HG03095 (cell line): ENCODE measurements at regions not wholly inside any gene's neighbourhood (a gene's known extent, or its start where the extent isn't known, plus 50 kb on each side); places are given as distances from the start of the nearest gene placed in this dataset.
"Not testable (repeated sequence)": the region's sequence is repeated elsewhere in the genome, so short reads cannot be mapped to it uniquely, and the experiment has no call there.

Experiments used
- ATAC-seq: cut with Tn5 transposase; IDR thresholded peaks from one replicate; pipeline ENCODE4 v1.9.1; 2021; ENCODE audit warnings: moderate library complexity; ENCODE audit not compliant: unreplicated experiment

DNA sequence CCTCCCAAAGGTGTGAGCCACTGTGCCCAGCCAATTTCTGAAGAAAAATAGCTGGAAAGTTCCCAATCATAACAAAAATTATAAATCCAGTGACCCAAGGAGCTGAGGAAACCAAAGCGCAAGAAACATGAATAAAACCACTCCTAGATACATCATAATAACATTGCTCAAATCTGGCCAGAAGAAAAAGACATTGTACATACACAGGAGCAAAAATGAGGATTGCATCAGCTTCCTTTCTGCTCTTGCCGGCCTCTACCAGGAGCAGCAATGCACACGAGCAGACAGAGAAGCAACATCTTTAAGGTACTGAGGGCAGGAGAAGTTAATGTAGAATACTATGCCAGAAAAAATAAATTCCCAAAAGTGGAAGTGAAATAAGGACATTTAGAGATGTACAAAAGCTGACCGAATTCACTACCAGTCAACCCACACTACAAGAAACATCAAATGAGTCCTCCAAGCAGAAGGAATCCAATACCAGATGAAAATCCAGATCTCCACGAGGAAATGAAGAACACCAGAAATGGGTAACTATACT, 127.0 kb upstream of the NBPF11 start:
- not testable (repeated sequence) for ATAC-seq

DNA sequence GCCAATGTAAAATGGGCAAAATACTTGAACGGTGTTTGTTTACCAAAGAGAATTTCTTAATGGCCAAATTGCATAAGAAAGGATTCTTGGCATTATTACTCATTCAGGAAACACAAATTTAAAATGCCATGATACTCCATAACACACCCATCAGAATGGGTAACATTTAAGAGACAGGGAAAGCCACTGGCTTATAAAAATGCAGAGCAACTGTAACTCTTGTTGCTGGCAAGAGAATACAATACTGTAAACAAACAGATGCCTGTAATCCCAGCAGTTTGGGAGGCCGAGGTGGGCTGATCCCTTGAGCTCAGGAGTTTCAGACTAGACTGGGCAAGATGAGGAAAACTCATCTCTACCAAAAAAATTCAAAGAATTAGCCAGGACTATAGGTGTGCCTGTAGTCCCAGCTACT, 125.8 kb upstream of the NBPF11 start:
- ATAC-seq, result not testable (repeated sequence)

DNA sequence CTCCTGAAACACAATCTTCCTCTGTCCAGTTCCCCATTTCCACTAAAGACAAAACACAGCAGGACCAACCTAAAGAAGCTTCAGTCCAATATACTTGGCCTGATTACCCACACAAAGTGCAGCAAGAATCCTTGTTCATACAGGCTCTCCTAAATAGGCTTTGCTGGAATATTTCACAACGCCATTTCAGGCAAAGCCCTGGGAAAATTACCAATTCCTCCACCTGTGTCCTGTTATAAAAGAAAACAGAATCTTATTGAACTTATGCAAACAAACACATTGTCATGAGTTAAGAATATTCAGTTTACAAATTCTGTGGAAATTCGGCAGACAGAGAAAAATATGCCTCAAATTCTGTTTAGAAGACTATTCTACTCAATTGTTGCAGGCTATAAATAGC, 115.0 kb upstream of the NBPF11 start:
- not testable (repeated sequence) for ATAC-seq

DNA sequence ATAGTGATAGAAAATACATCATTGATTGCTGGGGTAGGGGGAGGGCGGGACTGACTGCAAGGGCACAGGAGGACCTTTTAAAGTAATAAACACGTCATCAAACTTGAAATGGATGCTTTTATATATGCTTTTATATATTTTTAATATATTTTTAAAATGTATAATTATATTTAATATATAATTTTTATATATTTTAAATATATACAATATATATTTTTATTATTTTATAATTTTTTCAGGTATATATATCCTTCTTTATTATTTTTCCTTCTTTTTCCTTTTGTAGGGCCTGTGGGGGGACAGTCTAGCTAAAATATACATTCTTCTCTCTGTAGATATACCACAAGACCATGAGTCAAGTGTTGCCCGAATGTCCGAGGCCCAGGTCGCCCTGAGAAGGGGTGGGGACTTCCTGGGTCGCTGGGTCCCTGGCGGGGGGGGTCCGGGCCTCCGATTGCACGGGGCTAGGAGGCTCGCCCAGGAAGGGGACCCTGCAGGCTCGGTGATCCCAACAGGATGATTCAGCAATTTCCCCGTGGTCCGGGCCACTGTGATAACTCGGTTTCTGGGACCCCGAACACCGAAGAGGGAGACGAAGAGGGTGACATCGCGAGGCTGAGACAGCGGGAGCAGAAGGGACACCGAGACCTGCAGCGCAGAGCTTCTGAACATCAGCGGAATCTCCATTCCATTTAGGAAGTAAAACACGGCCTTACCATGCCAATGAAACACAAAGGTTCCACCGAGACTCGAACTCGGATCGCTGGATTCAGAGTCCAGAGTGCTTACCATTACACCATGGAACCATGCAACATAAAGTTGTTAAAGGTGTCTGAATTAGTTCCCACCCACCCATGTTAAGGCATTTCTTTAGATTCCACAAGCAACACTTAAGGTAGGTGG, 112.5 kb upstream of the NBPF11 start:
- no peak for ATAC-seq

DNA sequence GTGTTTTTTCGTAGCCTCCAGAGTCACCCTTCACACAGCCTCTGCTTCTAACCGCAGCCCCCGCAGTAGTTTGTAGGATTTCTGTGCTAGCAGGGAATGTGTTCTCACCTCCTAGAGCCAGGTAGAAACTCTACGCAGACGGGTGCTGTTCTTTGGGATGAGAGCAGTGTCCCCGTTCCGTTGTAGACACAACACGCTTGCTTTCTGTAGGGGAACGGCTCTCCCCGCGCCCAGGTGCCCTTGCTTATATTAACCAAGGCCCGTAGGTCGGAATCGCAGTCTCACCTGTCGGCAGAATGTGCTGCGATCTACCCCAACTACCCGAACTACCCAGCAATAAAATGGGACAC, 111.8 kb upstream of the NBPF11 start:
- no peak for ATAC-seq

DNA sequence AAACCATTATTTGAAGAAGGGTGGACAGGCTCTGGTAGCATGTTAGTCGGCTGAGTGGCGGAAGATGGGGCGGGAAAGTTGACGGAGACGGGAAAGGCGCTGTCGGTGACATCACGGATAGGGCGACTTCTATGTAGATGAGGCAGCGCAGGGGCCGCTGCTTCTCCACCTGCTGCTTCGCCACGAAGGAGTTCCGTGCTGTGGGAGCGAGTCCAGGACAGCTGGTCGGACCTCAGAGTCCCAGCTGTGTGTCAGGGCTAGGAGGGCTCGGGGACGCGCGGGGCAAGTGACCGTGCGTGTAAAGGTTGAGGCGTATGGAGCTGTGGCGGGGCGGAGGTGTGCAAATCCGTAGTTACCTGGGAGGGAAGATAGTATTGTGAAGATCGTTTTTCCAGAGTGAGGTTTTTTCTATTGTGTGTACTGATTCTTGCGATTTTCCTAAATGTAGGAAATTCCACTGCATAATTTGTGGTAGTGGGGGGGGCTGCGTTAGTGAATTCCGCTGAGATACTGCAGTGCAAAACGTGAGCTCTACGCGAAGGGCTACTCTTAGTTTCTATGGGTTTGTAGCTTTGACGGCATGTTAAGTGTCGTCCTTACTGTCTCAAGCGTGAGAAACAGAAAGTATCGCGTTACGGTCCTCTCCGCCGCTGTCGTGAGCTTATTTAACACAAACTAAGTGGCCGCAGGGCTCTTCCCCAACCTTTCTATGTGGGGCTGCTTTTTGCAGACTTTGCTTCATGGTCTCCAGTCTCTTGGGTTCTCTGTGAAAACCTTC, 111.2 kb upstream of the NBPF11 start:
- ATAC-seq, result no peak

DNA sequence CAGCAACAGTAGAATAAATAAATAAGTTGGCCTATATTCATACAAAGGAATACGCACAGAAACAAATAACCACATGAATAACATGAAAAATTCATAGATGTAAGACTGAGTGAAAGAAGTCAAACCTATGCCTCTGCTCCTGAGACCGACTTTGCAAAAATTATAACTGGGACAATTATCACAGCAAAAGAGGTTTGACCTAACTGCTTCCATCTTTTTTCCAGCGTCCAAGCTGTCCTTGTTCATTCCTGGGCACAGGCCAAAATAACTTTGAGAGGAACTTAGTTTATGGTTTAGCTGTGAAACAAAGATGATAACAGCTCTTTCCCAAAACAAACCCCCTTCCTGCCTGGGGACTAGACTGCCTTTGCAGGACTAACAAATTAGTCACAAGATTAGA, 109.6 kb upstream of the NBPF11 start:
- not testable (repeated sequence) for ATAC-seq

DNA sequence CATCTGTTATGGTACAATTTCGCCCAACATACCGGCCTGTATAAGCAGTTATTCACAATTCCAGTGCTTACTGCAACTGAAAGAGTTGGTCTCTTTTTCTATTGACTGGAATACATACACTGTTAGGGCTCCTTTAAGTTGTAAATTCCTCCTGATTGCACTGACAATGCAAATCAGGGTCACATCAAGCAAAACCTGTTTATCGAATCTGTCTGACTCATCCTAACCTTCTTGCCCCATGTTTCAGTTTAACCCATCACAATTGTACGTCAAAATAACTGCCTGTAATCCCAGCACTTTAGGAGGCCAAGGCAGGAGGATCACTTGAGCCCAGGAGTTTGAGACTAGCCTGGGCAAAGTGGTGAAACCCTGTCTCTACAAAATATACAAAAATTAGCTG, 105.8 kb upstream of the NBPF11 start:
- not testable (repeated sequence) for ATAC-seq

DNA sequence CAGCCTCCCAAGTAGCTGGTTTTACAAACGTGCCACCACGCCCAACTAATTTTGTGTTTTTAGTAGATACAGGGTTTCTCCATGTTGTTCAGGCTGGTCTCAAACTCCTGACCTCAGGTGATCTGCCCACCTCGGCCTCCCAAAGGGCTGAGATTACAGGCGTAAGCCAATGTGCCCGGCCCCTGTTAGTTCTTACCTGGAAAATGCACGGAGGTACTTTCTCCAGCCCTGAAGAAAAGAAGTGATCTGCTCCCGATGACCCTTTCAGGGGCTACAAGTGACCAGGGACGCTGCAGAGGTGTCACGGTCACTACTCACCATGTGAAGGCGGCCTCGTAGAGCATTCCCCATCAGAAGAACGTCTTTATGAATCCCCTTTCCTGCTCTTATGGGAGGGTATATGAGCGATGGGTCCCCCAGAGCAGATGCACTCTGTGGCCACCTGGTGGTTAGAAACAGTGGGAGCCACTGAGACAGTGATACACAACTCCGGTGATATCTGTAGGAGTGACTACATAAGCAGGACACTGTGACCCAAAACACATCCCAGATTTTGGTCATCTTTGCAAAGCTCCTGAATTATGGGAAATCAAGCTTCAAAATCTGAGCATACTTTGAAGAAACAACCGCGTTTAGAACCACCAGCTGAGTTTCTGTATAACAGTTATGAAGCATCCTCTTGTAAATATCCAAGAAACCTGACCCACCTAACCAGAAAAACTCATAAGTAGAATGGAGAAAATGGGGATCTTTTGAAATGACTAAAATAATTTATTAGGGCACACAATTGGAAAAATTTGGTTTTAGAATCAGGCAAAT, 102.7 kb upstream of the NBPF11 start:
- not testable (repeated sequence) for ATAC-seq

DNA sequence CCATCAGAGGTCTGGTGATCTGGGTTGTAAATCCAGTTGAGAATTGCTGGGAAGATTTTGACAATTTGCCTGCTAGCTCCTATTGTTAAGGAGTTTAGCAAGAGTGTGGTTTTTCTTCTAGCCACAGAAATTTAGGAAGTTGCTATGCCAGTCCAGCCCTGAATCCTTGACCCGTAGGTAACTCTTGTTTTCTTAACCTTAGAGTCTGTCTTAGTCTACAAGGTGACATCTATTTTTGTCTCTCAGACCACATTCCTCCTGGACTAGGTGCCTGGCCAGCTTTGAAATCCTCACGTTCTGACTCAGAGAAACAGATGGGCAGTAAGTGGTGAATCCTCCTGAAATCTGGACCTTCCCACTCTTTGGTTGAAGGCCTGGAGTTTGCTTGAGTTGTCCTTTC, 101.7 kb upstream of the NBPF11 start:
- ATAC-seq, result not testable (repeated sequence)

DNA sequence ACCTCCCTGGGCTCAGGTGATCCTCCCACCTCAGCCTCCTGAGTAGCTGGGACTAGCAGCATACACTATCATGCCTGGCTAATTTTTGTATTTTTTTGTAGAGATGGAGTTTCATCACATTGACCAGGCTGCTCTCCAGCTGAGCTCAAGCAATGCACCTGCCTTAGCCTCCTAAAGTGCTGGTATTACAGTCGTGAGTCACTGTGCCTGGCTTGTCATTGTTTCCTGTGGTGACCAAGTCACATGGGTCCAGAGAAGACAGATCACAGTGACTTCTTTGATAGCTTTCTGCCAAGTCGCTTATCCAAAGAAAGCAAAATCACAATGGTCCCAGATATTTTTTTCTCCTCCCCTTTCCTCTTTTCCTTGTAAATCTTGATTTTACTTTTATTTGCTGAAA, 96.7 kb upstream of the NBPF11 start:
- not testable (repeated sequence) for ATAC-seq

DNA sequence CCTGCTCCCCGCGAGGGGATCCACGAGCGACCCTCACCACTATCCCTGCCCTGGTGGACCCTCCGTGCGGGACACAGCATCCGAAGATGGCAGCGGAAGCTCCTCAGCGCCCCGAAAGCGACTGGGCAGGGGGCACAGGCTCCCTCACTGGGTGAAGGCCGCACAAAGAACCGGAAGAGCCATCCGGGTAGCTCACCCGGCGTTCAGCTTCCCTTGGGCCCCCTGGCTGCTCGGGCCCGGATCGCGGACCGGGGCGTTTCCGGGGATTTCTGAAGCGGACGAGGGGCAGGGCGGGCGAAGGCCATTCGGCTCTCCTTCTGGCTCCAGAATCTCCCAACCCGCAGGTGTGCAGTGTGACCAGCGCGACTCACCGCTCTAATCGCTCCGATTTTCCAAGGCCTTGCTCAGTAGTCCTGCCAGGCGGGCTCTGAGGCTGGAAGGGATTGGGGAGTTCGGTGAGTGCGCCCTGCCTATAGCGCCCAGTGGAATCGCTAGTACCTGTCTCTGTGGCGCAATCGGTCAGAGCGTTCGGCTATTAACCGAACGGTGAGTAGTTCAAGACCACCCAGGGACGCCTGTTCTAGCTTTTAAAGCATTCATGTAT, 94.3 kb upstream of the NBPF11 start:
- ATAC-seq, result not testable (repeated sequence)

DNA sequence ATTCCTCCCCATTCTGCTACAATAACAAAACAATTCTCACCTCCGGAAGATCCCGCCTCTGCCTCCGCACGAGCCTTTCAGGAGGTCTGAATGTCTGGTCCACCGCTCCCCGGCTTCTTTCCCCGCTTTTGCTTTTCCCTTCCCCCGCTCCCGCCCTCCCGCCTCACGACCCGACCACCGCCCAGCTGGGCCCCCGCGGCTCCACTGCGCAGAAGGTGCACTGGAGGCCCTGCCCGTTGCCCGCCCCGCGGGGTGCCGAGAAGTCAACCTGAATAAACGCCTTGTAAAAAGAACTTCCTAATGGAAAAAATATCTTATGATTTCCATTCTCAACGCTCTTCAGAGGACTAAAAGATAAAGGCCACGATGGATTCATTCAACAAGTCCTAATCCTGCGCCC, 93.8 kb upstream of the NBPF11 start:
- not testable (repeated sequence) for ATAC-seq

DNA sequence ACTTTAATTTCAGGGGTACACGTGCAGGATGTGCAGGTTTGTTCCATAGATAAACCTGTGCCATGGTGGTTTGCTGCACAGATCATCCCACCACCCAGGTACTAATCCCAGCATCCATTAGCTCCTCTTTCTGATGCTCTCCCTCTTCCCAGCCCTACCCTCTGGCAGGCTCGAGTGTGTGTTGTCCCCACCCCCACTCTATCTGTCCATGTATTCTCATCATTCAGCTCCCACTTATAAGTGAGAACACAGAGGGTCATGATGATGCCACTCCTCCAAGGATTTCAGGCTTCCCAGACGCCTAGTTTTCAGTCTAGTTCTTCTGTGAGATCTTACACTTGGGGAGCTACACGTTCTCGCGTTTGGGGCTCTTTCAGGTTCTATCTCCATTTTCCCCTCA, 93.4 kb upstream of the NBPF11 start:
- ATAC-seq, result not testable (repeated sequence)

DNA sequence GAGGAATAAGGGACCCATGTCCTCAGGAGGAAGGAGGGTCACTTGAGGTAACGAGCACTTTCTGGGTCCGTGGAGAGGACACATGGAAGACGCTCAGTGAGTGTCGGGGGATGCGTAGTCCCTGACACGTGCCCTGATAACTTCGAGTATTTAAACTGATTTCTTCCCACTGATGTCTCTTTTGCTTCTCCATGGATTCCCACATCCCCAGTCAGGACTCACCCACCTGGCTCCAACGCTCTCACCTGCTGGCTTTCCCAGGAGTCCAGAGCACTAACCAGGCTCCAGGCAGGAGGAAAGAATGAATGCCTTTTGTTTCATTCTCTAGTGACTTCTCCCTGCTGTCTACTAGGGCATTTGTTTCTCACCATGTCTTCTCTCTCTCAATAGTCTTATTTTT, 81.2 kb upstream of the NBPF11 start:
- ATAC-seq, result not testable (repeated sequence)

DNA sequence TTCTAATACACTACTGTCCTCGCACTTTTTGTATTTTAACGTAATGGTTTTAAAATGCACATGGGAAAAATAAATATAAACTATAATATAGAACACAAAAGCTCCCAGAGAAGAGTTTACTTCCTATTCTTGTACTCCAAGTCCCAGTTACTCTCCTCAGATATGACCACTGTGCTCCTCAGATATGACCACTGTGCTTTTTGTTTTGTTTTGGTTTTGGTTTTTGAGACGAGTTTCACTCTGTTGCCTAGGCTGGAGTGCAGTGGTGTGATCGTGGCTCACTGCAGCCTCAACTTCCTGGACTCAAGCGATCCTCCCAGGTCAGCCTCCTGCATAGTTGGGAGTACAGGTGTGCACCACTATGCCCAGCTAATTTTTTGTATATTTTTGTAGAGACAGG, 76.8 kb upstream of the NBPF11 start:
- not testable (repeated sequence) for ATAC-seq

DNA sequence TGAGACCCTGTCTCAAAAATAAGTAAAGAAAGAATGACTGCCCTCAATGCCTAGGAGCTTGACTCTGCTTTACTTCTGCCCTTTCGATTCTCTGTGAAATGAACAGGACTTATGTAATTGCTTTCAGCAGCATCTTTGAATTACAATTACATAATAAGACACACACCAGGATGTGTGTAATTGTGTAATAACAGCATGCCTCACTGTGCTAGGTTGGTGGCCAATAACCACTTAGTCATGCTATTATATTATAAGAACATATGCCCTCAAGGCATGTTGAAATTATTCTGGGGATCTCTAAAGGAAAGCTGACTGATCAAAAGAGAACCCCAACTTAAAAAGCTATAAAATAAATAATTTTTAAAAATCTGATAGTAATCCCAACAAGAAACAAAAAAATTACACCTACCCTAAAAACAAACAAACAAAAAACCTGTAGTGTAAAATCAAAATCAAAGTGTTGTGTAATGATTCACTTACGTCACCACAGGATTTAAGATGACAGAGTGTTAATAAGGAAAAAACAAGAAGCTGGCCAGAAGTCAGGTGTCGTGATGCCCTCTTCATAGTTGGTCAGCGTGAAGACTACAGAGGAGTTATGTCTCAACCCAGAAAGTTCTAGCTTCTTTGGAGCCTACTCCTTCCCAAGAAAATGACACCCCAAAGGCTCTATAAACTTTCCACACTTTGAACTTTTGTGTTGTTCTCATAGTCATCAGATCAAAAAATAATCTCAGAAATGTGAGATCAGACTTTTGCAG, 70.5 kb upstream of the NBPF11 start:
- ATAC-seq, result not testable (repeated sequence)

DNA sequence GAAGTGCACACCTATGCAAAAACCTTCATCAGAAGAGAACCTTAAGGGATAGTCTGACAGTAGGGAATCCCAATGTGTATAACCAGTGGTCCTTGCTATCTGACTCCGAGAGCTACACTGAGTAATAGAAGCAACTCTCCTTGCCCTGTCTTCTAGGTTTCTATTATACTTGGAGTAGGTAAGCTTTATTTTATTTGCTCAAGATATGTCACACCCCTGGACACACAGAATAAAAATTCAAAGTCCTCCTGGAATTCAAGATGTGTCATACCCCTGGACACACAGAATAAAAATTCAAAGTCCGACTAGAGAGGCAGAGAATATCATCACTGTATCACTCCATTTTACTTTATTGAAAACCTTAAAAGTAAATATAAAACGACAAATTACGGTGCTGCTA, 69.5 kb upstream of the NBPF11 start:
- not testable (repeated sequence) for ATAC-seq

DNA sequence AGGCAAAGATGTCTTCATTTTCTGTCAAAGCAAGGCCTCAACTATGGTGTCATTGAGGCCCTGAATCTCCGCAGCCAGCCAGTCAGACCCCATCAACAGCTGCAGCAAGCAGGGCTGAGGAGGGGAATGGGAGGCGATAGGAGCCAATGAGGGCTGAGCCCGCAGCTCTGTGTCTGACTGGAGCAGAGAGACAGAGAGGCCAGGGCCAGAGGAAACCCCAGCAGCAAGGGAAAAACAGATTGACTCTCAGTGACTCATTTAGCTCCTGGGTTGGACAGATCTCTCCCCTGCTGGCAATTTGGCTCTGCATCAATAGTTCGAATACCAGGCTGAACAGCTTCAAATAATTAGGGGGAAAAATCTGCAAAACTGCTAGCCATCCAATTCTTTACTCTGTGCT, 67.1 kb upstream of the NBPF11 start:
- ATAC-seq, result not testable (repeated sequence)

DNA sequence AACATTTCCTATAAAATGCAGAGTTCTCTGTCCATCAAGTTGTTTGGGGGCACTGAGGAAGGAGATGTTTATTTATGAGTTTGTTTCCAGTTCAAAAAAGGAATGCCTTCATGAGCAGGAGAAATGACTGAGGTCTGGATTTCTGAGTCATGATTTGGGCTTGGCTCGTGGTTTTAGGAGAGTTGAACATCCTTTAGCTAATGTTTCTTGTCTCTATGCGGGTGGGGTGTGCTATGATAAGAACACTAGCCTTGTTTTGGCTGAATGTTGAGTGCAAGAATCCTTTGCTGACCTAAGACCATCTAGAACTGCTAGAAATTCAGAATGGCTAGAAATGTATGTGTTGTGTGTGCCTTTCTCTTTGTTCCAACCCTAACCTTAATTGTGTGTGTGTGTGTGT, 59.1 kb upstream of the NBPF11 start:
- not testable (repeated sequence) for ATAC-seq
